ENCODE measurements at regions not wholly inside any gene's neighbourhood (a gene's known extent, or its start where the extent isn't known, plus 50 kb on each side); places are given as distances from the start of the nearest gene placed in this dataset.

GRCh38 chr18:1578505-1578904 lies 673.8 kb downstream of the ADCYAP1 start:
- no peak for DNase-seq (ENCODE audit: low spot score)
- no peak for TF ChIP-seq CTCF (IDR thresholded peaks at IDR 0.05; ENCODE audit: extremely low read depth, insufficient read depth, missing control alignments)
- in situ Hi-C loops (cut with MboI; ENCODE audit: low pct_unique_long_range_greater_than_20kb, low sequenced_read_pairs, unreplicated experiment), result no loop called here

- DNase-seq (ENCODE audit: low spot score), result no peak
- in situ Hi-C loops (cut with MboI; ENCODE audit: low pct_unique_long_range_greater_than_20kb, low sequenced_read_pairs, unreplicated experiment), result no loop called here
- no peak for TF ChIP-seq CTCF (IDR thresholded peaks at IDR 0.05; ENCODE audit: extremely low read depth, insufficient read depth, missing control alignments)
These were observed 676.9 kb downstream of the ADCYAP1 start for GRCh38 chr18:1581581-1581980.

- in situ Hi-C loops (cut with MboI; ENCODE audit: low pct_unique_long_range_greater_than_20kb, low sequenced_read_pairs, unreplicated experiment), result no loop called here
- peak; percentile 8 for DNase-seq (ENCODE audit: low spot score)
- TF ChIP-seq CTCF (IDR thresholded peaks at IDR 0.05; ENCODE audit: extremely low read depth, insufficient read depth, missing control alignments), result peak; percentile 50
These were observed 681.3 kb downstream of the ADCYAP1 start for GRCh38 chr18:1585881-1586488.

GRCh38 chr18:1593091-1593490 lies 688.4 kb downstream of the ADCYAP1 start:
- no peak for DNase-seq (ENCODE audit: low spot score)
- TF ChIP-seq CTCF (IDR thresholded peaks at IDR 0.05; ENCODE audit: extremely low read depth, insufficient read depth, missing control alignments), result no peak
- in situ Hi-C loops (cut with MboI; ENCODE audit: low pct_unique_long_range_greater_than_20kb, low sequenced_read_pairs, unreplicated experiment), result no loop called here

GRCh38 chr18:1595195-1595594 lies 690.5 kb downstream of the ADCYAP1 start:
- in situ Hi-C loops (cut with MboI; ENCODE audit: low pct_unique_long_range_greater_than_20kb, low sequenced_read_pairs, unreplicated experiment), result no loop called here
- DNase-seq (ENCODE audit: low spot score), result no peak
- TF ChIP-seq CTCF (IDR thresholded peaks at IDR 0.05; ENCODE audit: extremely low read depth, insufficient read depth, missing control alignments), result no peak

- TF ChIP-seq CTCF (IDR thresholded peaks at IDR 0.05; ENCODE audit: extremely low read depth, insufficient read depth, missing control alignments), result no peak
- no peak for DNase-seq (ENCODE audit: low spot score)
- in situ Hi-C loops (cut with MboI; ENCODE audit: low pct_unique_long_range_greater_than_20kb, low sequenced_read_pairs, unreplicated experiment), result no loop called here
These were observed 694.5 kb downstream of the ADCYAP1 start for GRCh38 chr18:1599196-1599595.

GRCh38 chr18:1604751-1605150 lies 700.1 kb downstream of the ADCYAP1 start:
- no peak for DNase-seq (ENCODE audit: low spot score)
- in situ Hi-C loops (cut with MboI; ENCODE audit: low pct_unique_long_range_greater_than_20kb, low sequenced_read_pairs, unreplicated experiment), result no loop called here
- no peak for TF ChIP-seq CTCF (IDR thresholded peaks at IDR 0.05; ENCODE audit: extremely low read depth, insufficient read depth, missing control alignments)

Measured in GM13977 (cell line).